Panc1 (cell line): ENCODE measurements at regions not wholly inside any gene's neighbourhood (a gene's known extent, or its start where the extent isn't known, plus 50 kb on each side); places are given as distances from the start of the nearest gene placed in this dataset.

ENCODE experiments used
- CTCF ChIP-seq: fragments of 450-650 bp; IDR thresholded peaks from 2 replicates; pipeline ENCODE4 v1.5.1; 2017; ENCODE audit warnings: mild to moderate bottlenecking
- POLR2AphosphoS5 ChIP-seq: IDR thresholded peaks from 2 replicates; pipeline ENCODE4 v1.6.1; 2012; ENCODE audit warnings: mild to moderate bottlenecking, low read depth, low read length, moderate library complexity

GRCh38 chr9:17846948-17847655 is 268.2 kb downstream of the SH3GL2 start:
- TF ChIP-seq CTCF = no peak
- TF ChIP-seq POLR2AphosphoS5 = no peak
